Ovary (tissue), 7 donors: ENCODE measurements at regions not wholly inside any gene's neighbourhood (a gene's known extent, or its start where the extent isn't known, plus 50 kb on each side); places are given as distances from the start of the nearest gene placed in this dataset.

Experiments used
- DNase-seq, 5 donors: peaks; one replicate each; pipeline ENCODE4 v3.0.0-alpha.2; 2019 to 2020
- H3K27ac ChIP-seq, 2 donors: fragments of 200-600 bp; one replicate each; pipeline versions ENCODE4 v1.5.1 to v1.8.0; 2019 to 2022
- H3K27me3 ChIP-seq: fragments of 200-600 bp; one replicate; pipeline ENCODE4 v1.8.0; 2022
- H3K36me3 ChIP-seq: fragments of 200-600 bp; sonication (generic); one replicate; pipeline ENCODE4 v1.5.1; 2019
- H3K4me1 ChIP-seq: one replicate; pipeline ENCODE4 v1.8.1; 2013; ENCODE audit warnings: mild to moderate bottlenecking, moderate library complexity; ENCODE audit not compliant: insufficient read depth
- H3K4me3 ChIP-seq: fragments of 200-600 bp; sonication (generic); one replicate; pipeline ENCODE4 v1.5.1; 2017
- H3K9me3 ChIP-seq, 2 donors: fragments of 200-600 bp in 1 of 2; sonication (generic) in 1 of 2; one replicate each; pipeline versions ENCODE4 v1.5.1 to v1.8.1; 2013 to 2019; ENCODE audit warnings: mild to moderate bottlenecking in 1 of 2, moderate library complexity in 1 of 2
- EP300 ChIP-seq: sonication (generic); formaldehyde crosslinking; IDR thresholded peaks from one replicate; pipeline ENCODE4 v1.6.1; 2017; ENCODE audit warnings: antibody characterized with exemption
- POLR2A ChIP-seq: fragments of 450-650 bp; IDR thresholded peaks from one replicate; pipeline ENCODE4 v1.6.1; 2017; ENCODE audit warnings: antibody characterized with exemption, mild to moderate bottlenecking, moderate library complexity
- WGBS, 3 donors: extraction: QIAGEN DNeasy Blood & Tissue Kit in 1 of 3; methylation state at CpG; one replicate each; pipeline versions ENCODE4 v1.1.5 to v1.1.7; 2013 to 2017; 5-methylcytosine and 5-hydroxymethylcytosine counted together
- intact Hi-C, 4 donors: fragments of 100-400 bp; cut with DNase I; formaldehyde crosslinking; loops; one replicate each; pipeline versions ENCODE4 v1.11.0 to v1.15.1; 2022 to 2023
- TF ChIP-seq, protein P1 (sequence below), 3 donors: fragments of 450-650 bp in 2 of 3; fragments of 200-600 bp in 1 of 3; IDR thresholded peaks; one replicate each; pipeline versions ENCODE4 v1.5.1 to v1.8.0; 2016 to 2022; ENCODE audit warnings: antibody characterized with exemption in 3 of 3, mild to moderate bottlenecking in 1 of 3
- donor health status: DM: no; HTN: no; CAD: no; lungs with moderate emphysema.
- donor health status: DM: no; HTN: no; CAD: no.
- donor health status: Bipolar disorder and iron deficiency.
- donor health status: DM: no; HTN: no; CAD: no.
- donor health status: DM: yes; HTN: yes; CAD: no.

DNA sequence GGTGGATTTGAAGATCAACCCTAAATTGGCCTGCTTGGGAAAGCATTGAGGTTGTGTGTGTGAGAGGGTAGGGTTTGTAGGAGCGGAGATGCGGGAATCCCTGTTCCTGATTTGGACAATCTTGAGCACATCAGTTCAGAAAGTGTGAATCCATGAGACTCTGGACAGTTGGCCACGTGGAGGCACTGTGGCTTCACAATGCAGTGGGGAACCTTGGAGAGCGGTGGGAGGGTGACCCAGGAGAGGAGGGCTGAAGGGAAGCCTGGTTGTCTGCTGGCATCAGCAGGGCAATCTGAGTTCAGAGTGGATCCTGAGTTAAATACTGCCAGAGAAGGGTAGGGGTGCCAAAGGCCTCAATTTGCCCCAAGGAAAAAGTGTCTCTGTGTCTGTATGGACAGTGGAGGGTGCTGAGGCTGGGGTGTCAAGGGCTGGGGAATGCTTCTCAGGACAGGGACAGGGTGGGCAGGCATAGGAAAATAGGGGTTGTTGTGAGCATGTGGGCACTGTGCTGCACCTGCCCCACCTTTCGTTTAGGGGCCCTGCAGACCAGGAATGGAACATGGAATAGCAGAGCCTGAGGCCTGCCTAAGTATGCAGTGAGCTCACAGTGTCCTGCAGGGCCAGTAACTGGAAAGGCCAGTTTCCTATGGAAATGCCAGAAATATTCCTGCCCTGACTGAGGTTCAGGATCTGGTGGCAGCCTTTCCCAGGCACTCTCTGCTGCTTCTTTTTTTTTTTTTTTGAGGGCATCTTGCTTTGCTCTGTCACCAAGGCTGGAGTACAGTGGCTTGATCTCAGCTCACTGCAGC is 162.9 kb upstream of the PRSS58 start:
- 56 to 62% (median 61%) methylated on average over 5 of the region's 5 CpGs for WGBS, 3 donors
- DNase-seq = no peak
- H3K4me3 ChIP-seq = no peak overlapping the region
- intact Hi-C loops = no loop called here
- TF ChIP-seq POLR2A (no peak), EP300 (no peak)
- TF ChIP-seq, protein P1, sequence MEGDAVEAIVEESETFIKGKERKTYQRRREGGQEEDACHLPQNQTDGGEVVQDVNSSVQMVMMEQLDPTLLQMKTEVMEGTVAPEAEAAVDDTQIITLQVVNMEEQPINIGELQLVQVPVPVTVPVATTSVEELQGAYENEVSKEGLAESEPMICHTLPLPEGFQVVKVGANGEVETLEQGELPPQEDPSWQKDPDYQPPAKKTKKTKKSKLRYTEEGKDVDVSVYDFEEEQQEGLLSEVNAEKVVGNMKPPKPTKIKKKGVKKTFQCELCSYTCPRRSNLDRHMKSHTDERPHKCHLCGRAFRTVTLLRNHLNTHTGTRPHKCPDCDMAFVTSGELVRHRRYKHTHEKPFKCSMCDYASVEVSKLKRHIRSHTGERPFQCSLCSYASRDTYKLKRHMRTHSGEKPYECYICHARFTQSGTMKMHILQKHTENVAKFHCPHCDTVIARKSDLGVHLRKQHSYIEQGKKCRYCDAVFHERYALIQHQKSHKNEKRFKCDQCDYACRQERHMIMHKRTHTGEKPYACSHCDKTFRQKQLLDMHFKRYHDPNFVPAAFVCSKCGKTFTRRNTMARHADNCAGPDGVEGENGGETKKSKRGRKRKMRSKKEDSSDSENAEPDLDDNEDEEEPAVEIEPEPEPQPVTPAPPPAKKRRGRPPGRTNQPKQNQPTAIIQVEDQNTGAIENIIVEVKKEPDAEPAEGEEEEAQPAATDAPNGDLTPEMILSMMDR (IDR thresholded peaks at IDR 0.05) = no peak
- H3K36me3 ChIP-seq = no peaks in the 10 kb centered on the region
- no peaks in the 10 kb centered on the region for H3K27me3 ChIP-seq
- no peaks in the 10 kb centered on the region for H3K9me3 ChIP-seq
- H3K4me1 ChIP-seq = no peaks in the 10 kb centered on the region
- no peak overlapping the region for H3K27ac ChIP-seq

- TF ChIP-seq, protein P1 (IDR thresholded peaks at IDR 0.05) = no peak
- no peak for TF ChIP-seq EP300
- no peak for TF ChIP-seq POLR2A
- no peak for DNase-seq
- Histone ChIP-seq H3K9me3 (no peaks in the 10 kb centered on the region), H3K27ac (no peak overlapping the region), H3K4me1 (no peaks in the 10 kb centered on the region), H3K36me3 (no peaks in the 10 kb centered on the region), H3K27me3 (no peaks in the 10 kb centered on the region), H3K4me3 (no peak overlapping the region)
- 65 to 75% (median 73%) methylated on average over 4 of the region's 4 CpGs for WGBS, 3 donors
- intact Hi-C loops = no loop called here
Observed at GRCh38 chr7:142418326-142418725, 160.5 kb upstream of the PRSS58 start.

DNA sequence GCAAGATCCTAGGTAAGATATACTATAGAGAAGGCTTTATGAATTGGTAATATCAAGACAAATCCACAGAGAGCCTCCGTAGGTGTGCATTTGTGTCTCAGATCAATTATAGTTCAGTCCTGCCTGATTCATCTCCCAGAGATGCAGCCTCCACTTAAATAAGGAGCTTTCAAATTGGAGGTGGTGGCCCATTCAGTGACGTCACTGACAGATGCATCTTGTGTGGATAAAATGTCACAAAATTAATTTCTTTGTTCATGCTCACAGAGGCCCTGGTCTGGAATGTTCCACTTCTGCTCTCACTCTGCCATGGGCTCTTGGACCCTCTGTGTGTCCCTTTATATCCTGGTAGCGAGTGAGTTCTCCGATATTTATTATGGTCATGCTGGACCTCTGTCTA is 157.1 kb upstream of the PRSS58 start:
- Histone ChIP-seq H3K4me3 (no peak overlapping the region), H3K9me3 (no peaks in the 10 kb centered on the region), H3K27ac (no peak overlapping the region), H3K4me1 (no peaks in the 10 kb centered on the region), H3K27me3 (no peaks in the 10 kb centered on the region), H3K36me3 (no peaks in the 10 kb centered on the region)
- intact Hi-C loops = no loop called here
- no peak for DNase-seq
- WGBS, 3 donors = 84 to 91% (median 85%) methylated on average over 4 of the region's 4 CpGs
- TF ChIP-seq EP300 = no peak
- no peak for TF ChIP-seq POLR2A
- TF ChIP-seq, protein P1 (IDR thresholded peaks at IDR 0.05) = no peak

- intact Hi-C loops = no loop called here
- Histone ChIP-seq H3K4me3 (no peak overlapping the region), H3K27me3 (no peaks in the 10 kb centered on the region), H3K9me3 (no peaks in the 10 kb centered on the region), H3K36me3 (no peaks in the 10 kb centered on the region), H3K4me1 (no peaks in the 10 kb centered on the region), H3K27ac (no peak overlapping the region)
- DNase-seq = no peak
- WGBS, 3 donors = 79 to 80% (median 79%) methylated on average over 3 of the region's 3 CpGs
- TF ChIP-seq POLR2A = no peak
- TF ChIP-seq, protein P1 (IDR thresholded peaks at IDR 0.05) = no peak
- TF ChIP-seq EP300 = no peak
Observed at GRCh38 chr7:142414135-142414534, 156.3 kb upstream of the PRSS58 start.
